HG03159 (cell line): ENCODE measurements at regions not wholly inside any gene's neighbourhood (a gene's known extent, or its start where the extent isn't known, plus 50 kb on each side); places are given as distances from the start of the nearest gene placed in this dataset.

ENCODE experiments used
- ATAC-seq: cut with Tn5 transposase; IDR thresholded peaks from one replicate; pipeline ENCODE4 v1.9.1; 2021; ENCODE audit warnings: mild to moderate bottlenecking, moderate library complexity; ENCODE audit not compliant: unreplicated experiment

GRCh38 chr18:45518311-45519155 lies 96.7 kb upstream of the SLC14A2 start:
- no peak for ATAC-seq

GRCh38 chr18:45519411-45520280 lies 95.6 kb upstream of the SLC14A2 start:
- ATAC-seq: no peak

GRCh38 chr18:45521136-45521535 lies 94.1 kb upstream of the SLC14A2 start:
- ATAC-seq: no peak

- no peak for ATAC-seq
Observed at GRCh38 chr18:45521777-45522176, 93.5 kb upstream of the SLC14A2 start.

GRCh38 chr18:45522371-45522770 lies 92.9 kb upstream of the SLC14A2 start:
- no peak for ATAC-seq

GRCh38 chr18:45525301-45525700 lies 90.0 kb upstream of the SLC14A2 start:
- ATAC-seq: no peak

- ATAC-seq: no peak
Observed at GRCh38 chr18:45526114-45526841, 89.0 kb upstream of the SLC14A2 start.

GRCh38 chr18:45527891-45528290 lies 87.4 kb upstream of the SLC14A2 start:
- ATAC-seq: no peak

- ATAC-seq: no peak
Observed at GRCh38 chr18:45528712-45529336, 86.5 kb upstream of the SLC14A2 start.

- ATAC-seq: no peak
Observed at GRCh38 chr18:45538444-45538843, 76.8 kb upstream of the SLC14A2 start.

GRCh38 chr18:45539491-45539891 lies 75.8 kb upstream of the SLC14A2 start:
- ATAC-seq: no peak

- no peak for ATAC-seq
Observed at GRCh38 chr18:45540125-45540524, 75.2 kb upstream of the SLC14A2 start.

- ATAC-seq: no peak
Observed at GRCh38 chr18:45541421-45541820, 73.9 kb upstream of the SLC14A2 start.

- no peak for ATAC-seq
Observed at GRCh38 chr18:45542043-45542442, 73.2 kb upstream of the SLC14A2 start.

GRCh38 chr18:45547910-45548309 lies 67.4 kb upstream of the SLC14A2 start:
- no peak for ATAC-seq

GRCh38 chr18:45548614-45549013 lies 66.7 kb upstream of the SLC14A2 start:
- ATAC-seq: no peak

GRCh38 chr18:45549290-45549689 lies 66.0 kb upstream of the SLC14A2 start:
- ATAC-seq: no peak

GRCh38 chr18:45551142-45551815 lies 64.0 kb upstream of the SLC14A2 start:
- no peak for ATAC-seq

- no peak for ATAC-seq
Observed at GRCh38 chr18:45553723-45554388, 61.4 kb upstream of the SLC14A2 start.

- ATAC-seq: no peak
Observed at GRCh38 chr18:45554389-45554737, 60.9 kb upstream of the SLC14A2 start.
